GM19023 (cell line): ENCODE measurements at regions not wholly inside any gene's neighbourhood (a gene's known extent, or its start where the extent isn't known, plus 50 kb on each side); places are given as distances from the start of the nearest gene placed in this dataset.

Experiments
- ATAC-seq: cut with Tn5 transposase; IDR thresholded peaks from one replicate; pipeline ENCODE4 v1.9.1; 2021; ENCODE audit warnings: mild to moderate bottlenecking, moderate library complexity; ENCODE audit not compliant: unreplicated experiment

GRCh38 chr3:41088882-41089281 is 110.4 kb upstream of the CTNNB1 start:
- no peak for ATAC-seq

- no peak for ATAC-seq
Measured at GRCh38 chr3:41089566-41089965, 109.7 kb upstream of the CTNNB1 start.

- no peak for ATAC-seq
Measured at GRCh38 chr3:41092844-41093243, 106.5 kb upstream of the CTNNB1 start.

GRCh38 chr3:41093476-41093875 is 105.8 kb upstream of the CTNNB1 start:
- no peak for ATAC-seq

- ATAC-seq: no peak
Measured at GRCh38 chr3:41094351-41094750, 105.0 kb upstream of the CTNNB1 start.

- no peak for ATAC-seq
Measured at GRCh38 chr3:41095702-41096101, 103.6 kb upstream of the CTNNB1 start.

GRCh38 chr3:41097896-41098496 is 101.3 kb upstream of the CTNNB1 start:
- ATAC-seq: no peak

- no peak for ATAC-seq
Measured at GRCh38 chr3:41101231-41101630, 98.1 kb upstream of the CTNNB1 start.

- ATAC-seq: no peak
Measured at GRCh38 chr3:41102053-41102556, 97.2 kb upstream of the CTNNB1 start.

- ATAC-seq: no peak
Measured at GRCh38 chr3:41102750-41103149, 96.6 kb upstream of the CTNNB1 start.

- no peak for ATAC-seq
Measured at GRCh38 chr3:41103200-41103599, 96.1 kb upstream of the CTNNB1 start.

- ATAC-seq: no peak
Measured at GRCh38 chr3:41104147-41104546, 95.2 kb upstream of the CTNNB1 start.

- ATAC-seq: no peak
Measured at GRCh38 chr3:41106691-41107090, 92.6 kb upstream of the CTNNB1 start.

- no peak for ATAC-seq
Measured at GRCh38 chr3:41111011-41111410, 88.3 kb upstream of the CTNNB1 start.

- ATAC-seq: no peak
Measured at GRCh38 chr3:41112466-41112865, 86.8 kb upstream of the CTNNB1 start.

GRCh38 chr3:41115069-41115468 is 84.2 kb upstream of the CTNNB1 start:
- ATAC-seq: no peak

- no peak for ATAC-seq
Measured at GRCh38 chr3:41116851-41117250, 82.5 kb upstream of the CTNNB1 start.

GRCh38 chr3:41117398-41117870 is 81.9 kb upstream of the CTNNB1 start:
- ATAC-seq: peak; percentile 73

GRCh38 chr3:41118461-41119390 is 80.6 kb upstream of the CTNNB1 start:
- no peak for ATAC-seq

- no peak for ATAC-seq
Measured at GRCh38 chr3:41120460-41120859, 78.8 kb upstream of the CTNNB1 start.

- no peak for ATAC-seq
Measured at GRCh38 chr3:41125258-41125657, 74.0 kb upstream of the CTNNB1 start.

GRCh38 chr3:41126472-41126871 is 72.8 kb upstream of the CTNNB1 start:
- no peak for ATAC-seq
